HG03439 (cell line): ENCODE measurements at regions not wholly inside any gene's neighbourhood (a gene's known extent, or its start where the extent isn't known, plus 50 kb on each side); places are given as distances from the start of the nearest gene placed in this dataset.
"Not testable (repeated sequence)": the region's sequence is repeated elsewhere in the genome, so short reads cannot be mapped to it uniquely, and the experiment has no call there.

Source experiments
- ATAC-seq: cut with Tn5 transposase; IDR thresholded peaks from one replicate; pipeline ENCODE4 v1.9.1; 2021; ENCODE audit warnings: mild to moderate bottlenecking, moderate library complexity; ENCODE audit not compliant: unreplicated experiment

- ATAC-seq, result no peak
Observed at GRCh38 chr6:139732451-139732850, 358.0 kb upstream of the CITED2 start.

DNA sequence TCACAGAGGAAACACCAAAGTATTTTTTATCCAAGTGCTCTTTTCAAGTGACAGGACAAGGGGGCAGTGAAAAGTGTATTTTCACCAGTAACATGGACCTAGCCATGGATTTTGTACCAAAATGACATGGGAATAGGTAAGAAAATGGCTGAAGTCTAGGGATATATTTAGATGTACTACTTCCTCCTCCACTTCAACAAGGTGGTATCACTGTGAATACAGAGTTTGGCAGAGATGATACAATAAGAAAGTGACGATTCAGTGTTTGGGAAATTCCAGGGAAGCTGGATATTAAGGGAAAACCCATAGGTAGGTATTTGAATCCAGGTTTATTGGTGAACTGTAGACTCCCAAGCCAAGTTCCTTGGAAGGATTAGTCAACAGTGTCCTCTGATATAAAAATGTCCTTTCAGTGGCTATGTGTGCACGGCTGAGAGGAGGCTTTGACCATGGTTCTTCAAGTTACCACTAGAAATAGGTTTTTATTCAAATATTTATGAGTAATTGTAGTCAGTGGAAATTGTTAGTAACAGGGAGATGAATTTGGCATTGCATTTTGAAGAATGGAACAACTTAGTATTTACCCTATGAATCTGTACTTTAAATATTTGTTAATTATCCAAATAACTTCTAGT lies 356.0 kb upstream of the CITED2 start:
- no peak for ATAC-seq

DNA sequence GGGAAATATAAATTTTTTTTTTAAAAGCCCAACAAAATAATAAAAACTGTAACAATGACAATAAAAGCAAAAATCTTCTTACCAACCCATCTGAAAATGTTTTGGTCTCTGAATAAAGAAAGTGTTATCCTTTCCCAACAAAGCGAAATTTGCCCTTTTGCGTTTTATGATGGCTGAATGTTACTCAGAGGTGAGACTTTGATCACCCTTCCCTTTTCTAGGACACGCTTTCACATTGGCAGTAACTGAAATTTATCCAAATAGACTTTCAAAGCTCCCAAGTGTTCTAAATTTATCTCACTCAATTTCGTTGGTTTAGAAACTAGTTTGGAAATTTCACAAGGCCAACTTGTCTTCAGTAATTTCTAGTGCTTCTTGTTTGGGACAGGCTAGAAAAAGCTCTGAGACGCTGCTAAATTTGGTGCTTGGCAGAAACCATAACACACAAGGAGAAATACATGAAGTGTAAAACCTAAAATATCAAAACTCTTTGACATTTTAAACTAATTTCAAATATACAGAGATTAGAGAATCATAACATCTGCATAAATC lies 354.5 kb upstream of the CITED2 start:
- no peak for ATAC-seq

- ATAC-seq, result not testable (repeated sequence)
Observed at GRCh38 chr6:139726272-139726671, 351.8 kb upstream of the CITED2 start.

- ATAC-seq, result no peak
Observed at GRCh38 chr6:139722530-139722929, 348.1 kb upstream of the CITED2 start.

DNA sequence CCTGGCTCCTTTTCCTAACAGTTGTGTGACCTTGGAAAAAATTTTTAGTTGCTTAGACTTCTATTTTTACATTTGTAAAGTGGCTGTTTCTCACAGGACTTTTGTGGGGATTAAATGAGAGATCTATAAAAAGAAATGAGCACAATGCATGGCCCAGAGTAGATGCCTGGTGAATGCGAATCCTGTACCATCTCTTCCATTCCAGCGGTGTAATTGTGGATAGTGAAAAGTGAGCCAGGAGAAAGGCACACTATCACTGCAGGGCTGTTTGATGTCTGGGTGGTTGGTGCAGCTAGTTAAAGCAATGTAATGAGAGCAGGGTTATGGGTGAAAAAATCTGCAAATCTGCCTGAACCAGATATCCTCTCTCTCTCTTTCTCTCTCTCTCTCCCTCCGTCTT lies 347.5 kb upstream of the CITED2 start:
- no peak for ATAC-seq

GRCh38 chr6:139713900-139714506 lies 339.6 kb upstream of the CITED2 start:
- ATAC-seq, result no peak

DNA sequence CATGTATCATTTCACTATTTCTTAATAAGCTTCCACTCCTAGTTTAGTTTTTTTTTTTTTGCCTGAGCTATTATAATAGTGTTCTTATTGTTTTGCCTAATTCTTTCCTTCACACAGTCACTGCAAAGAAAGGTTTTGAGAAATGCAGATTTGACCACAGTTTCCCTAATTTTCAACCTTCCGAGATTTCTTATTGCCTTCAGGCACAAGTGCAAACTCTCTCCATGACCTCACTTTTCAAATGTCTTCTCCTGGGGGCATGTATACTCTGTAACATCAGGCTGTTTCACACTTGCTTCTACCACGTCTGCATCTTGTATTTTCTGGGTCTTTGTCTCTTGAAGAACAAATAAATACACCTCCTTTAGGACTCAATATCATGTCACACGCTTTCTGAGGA lies 339.0 kb upstream of the CITED2 start:
- no peak for ATAC-seq

DNA sequence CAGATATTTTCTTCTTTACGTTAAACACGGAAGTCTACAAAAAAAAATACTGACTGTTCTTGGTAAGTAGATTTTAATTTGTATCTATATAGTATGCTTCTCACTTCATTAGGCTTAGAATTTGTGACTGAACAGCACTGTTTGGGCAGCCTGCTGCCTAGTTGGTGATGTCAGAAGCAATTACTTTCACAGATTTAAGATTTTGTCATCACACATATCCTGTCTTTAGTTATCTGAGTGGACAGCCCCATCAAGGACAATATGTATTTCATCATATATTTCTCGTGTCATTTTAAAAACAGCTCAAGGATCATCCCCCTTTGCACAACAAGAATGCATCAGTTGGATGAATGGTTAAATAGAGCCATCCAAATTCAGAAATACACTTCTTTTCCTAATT lies 338.4 kb upstream of the CITED2 start:
- ATAC-seq, result no peak

- no peak for ATAC-seq
Observed at GRCh38 chr6:139711804-139712585, 337.5 kb upstream of the CITED2 start.

- no peak for ATAC-seq
Observed at GRCh38 chr6:139710556-139710955, 336.1 kb upstream of the CITED2 start.

GRCh38 chr6:139708337-139709199 lies 334.1 kb upstream of the CITED2 start:
- no peak for ATAC-seq

DNA sequence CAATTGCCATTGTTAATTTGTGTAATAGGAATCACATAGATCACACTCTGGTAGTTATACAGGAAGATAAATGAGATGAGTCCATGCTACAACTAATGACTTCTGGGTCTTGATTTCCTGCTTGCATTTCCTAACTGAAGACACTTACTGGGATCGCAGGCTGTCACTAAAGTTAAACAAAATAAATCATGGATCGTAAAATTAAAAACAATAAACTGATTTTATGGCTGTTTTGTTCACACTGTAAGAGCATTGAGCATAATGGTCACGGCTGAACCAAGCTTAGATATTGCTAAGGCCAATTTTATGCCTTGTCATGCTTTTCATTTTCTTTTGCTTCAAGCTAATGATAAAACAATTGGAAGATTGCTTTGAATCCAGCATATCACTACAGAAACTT lies 332.5 kb upstream of the CITED2 start:
- no peak for ATAC-seq

- no peak for ATAC-seq
Observed at GRCh38 chr6:139705284-139705683, 330.8 kb upstream of the CITED2 start.

DNA sequence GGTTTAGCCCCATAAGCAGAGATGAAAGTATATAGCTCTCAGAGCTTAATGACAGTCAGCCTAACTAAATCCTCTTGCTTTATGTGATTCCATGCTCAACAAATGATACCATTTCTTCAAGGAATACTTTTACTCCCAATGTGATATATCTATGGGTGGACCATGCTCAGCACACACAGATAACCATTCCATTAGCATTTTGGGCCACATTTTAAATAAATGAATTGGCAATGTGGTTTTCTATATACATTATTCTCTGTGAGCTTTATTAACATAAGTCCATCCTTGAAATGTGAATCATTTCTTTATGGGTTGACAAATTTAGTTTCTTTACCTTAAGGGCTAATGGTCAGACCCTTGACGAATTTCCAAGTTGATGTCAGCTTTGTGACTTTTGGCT lies 329.3 kb upstream of the CITED2 start:
- ATAC-seq, result no peak

DNA sequence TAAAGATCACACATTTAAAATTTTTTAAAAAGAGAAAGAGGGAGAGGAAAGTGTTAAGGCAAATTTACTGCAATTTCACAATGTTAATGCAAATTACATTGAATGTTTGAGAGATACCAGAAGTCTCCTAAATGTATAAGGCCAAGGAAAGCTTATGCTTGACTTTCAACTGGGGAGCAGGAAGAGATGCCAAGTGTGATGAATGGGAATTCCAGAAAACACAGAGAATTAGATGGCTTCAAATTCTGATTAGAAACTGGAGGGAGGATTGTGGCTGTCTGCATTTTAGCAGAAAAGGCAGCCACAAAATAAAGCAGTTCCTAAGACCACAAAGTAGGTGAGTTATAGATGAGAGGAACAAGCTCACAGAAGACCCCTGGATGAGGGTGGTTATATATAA lies 328.3 kb upstream of the CITED2 start:
- no peak for ATAC-seq

DNA sequence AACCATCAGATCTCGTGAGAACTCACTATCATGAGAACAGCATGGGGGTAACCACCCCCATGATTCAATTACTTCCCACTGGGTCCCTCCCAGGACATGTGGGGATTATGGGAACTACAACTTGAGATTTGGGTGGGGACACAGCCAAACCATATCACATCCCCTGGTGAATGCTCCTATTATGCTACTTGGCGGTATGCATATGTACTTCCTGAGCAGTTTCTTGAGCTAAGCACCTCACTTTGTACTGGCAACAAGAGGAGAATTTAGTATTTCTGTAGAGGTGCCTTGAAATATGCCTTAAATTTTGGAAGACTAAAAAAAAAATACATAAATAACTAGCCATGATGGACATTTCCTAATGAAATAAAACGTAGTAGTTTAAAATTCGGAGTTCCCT lies 327.2 kb upstream of the CITED2 start:
- ATAC-seq, result no peak

DNA sequence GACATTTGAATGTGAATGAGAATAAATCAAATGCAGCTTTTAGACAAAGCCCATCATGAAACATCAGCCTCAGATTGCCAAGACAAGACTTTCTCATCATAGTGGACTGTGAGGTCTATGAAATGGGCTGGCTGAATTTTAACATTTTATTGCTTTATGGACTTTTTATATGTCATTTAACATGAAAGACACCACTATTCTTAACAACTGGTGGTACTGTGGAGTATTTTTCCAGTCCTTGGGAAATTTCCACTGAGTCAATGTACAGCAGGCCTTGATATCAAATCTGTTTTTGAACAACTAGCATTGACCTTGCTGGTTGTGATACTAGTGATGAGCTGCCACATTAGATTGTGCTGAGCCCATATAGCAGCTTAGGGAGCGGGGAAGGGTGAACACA lies 326.6 kb upstream of the CITED2 start:
- ATAC-seq, result no peak

DNA sequence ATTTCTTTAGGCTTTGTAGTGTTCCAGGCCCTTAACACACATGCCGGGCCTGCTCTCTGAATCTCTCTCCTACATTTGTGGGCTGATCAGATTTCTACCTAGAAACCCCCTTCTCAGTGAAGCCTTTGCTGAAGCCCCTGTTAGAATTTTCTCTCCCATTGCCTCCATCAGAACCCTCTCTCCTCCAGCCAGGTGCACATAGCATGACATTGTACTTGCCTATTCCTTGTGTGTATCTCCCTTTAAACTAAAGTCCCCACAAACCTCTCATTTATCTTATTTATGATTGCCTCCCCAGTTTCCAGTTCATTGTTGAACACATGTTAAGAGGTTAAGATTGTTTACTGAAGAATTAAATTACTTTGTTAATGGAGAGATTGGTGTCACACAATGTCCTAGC lies 325.5 kb upstream of the CITED2 start:
- ATAC-seq, result no peak

- no peak for ATAC-seq
Observed at GRCh38 chr6:139699335-139699734, 324.9 kb upstream of the CITED2 start.
